Breast epithelium (tissue), 4 donors: ENCODE measurements at regions not wholly inside any gene's neighbourhood (a gene's known extent, or its start where the extent isn't known, plus 50 kb on each side); places are given as distances from the start of the nearest gene placed in this dataset.

Experiments
- DNase-seq, 2 donors: peaks; one replicate each; pipeline ENCODE4 v3.0.0-alpha.2; 2019; ENCODE audit warnings: low spot score in 2 of 2
- H3K27ac ChIP-seq, 2 donors: fragments of 200-600 bp; sonication (generic) in 1 of 2; one replicate each; pipeline ENCODE4 v1.5.1; 2016 to 2019; ENCODE audit warnings: mild to moderate bottlenecking in 1 of 2
- H3K27me3 ChIP-seq, 2 donors: fragments of 200-600 bp; sonication (generic) in 1 of 2; one replicate each; pipeline versions ENCODE4 v1.5.1 to v1.6.0; 2017 to 2019; ENCODE audit warnings: control low read depth in 1 of 2, mild to moderate bottlenecking in 1 of 2
- H3K36me3 ChIP-seq: fragments of 200-600 bp; one replicate; pipeline ENCODE4 v1.5.1; 2019
- H3K4me1 ChIP-seq, 2 donors: fragments of 200-600 bp; sonication (generic); one replicate each; pipeline ENCODE4 v1.5.1; 2016 to 2019; ENCODE audit warnings: control low read depth in 1 of 2
- H3K4me3 ChIP-seq, 3 donors: fragments of 200-600 bp; sonication (generic); 1 replicate in 2 of 3; 2 replicates in 1 of 3; pipeline ENCODE4 v1.5.1; 2016 to 2019; ENCODE audit warnings: mild to moderate bottlenecking in 3 of 3, moderate library complexity in 2 of 3
- H3K9me3 ChIP-seq, 2 donors: fragments of 200-600 bp; sonication (generic) in 1 of 2; one replicate each; pipeline ENCODE4 v1.5.1; 2016 to 2019; ENCODE audit warnings: control low read depth in 1 of 2
- POLR2A ChIP-seq: fragments of 450-650 bp; IDR thresholded peaks from one replicate; pipeline ENCODE4 v1.6.1; 2016; ENCODE audit warnings: antibody characterized with exemption, mild to moderate bottlenecking, moderate library complexity
- POLR2AphosphoS5 ChIP-seq, 3 donors: sonication (generic); formaldehyde crosslinking; IDR thresholded peaks; one replicate each; pipeline ENCODE4 v1.6.1; 2017; ENCODE audit warnings: antibody characterized with exemption in 3 of 3
- intact Hi-C: fragments of 100-400 bp; cut with DNase I; formaldehyde crosslinking; loops from one replicate; pipeline ENCODE4 v1.15.1; 2023; ENCODE audit warnings: low total_unique reads
- TF ChIP-seq, protein P1 (sequence below), 3 donors: fragments of 450-650 bp; IDR thresholded peaks; one replicate each; pipeline ENCODE4 v1.5.1; 2016 to 2017; ENCODE audit warnings: antibody characterized with exemption in 3 of 3, mild to moderate bottlenecking in 3 of 3, moderate library complexity in 3 of 3

DNA sequence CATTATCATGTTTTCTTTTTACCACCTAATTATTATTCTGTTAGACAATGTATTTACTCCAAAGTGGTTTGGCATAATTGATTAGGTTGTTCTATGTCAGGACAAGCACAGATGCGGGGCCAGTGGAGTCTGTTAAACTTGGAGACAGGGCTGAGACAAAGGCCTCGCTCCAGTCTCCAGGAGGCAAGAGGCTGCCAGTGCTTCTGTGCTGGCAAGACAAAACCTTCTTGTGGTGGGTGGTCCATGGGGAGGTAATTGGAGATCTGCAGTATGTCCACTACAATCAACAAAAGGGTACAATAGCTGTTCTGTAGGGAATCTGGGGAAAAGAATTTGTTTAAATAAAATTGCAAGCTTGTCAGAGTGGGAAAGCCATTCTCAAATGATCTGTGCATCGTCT is 677.2 kb upstream of the SLC35B3 start:
- Histone ChIP-seq H3K9me3 (no peaks in the 10 kb centered on the region), H3K27ac (no peak overlapping the region), H3K36me3 (no peaks in the 10 kb centered on the region), H3K4me3 (no peak overlapping the region), H3K27me3 (no peaks in the 10 kb centered on the region), H3K4me1 (no peaks in the 10 kb centered on the region)
- DNase-seq = no peak
- TF ChIP-seq POLR2A = no peak
- TF ChIP-seq, protein P1, sequence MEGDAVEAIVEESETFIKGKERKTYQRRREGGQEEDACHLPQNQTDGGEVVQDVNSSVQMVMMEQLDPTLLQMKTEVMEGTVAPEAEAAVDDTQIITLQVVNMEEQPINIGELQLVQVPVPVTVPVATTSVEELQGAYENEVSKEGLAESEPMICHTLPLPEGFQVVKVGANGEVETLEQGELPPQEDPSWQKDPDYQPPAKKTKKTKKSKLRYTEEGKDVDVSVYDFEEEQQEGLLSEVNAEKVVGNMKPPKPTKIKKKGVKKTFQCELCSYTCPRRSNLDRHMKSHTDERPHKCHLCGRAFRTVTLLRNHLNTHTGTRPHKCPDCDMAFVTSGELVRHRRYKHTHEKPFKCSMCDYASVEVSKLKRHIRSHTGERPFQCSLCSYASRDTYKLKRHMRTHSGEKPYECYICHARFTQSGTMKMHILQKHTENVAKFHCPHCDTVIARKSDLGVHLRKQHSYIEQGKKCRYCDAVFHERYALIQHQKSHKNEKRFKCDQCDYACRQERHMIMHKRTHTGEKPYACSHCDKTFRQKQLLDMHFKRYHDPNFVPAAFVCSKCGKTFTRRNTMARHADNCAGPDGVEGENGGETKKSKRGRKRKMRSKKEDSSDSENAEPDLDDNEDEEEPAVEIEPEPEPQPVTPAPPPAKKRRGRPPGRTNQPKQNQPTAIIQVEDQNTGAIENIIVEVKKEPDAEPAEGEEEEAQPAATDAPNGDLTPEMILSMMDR (IDR thresholded peaks at IDR 0.05) = no peak
- no peak for TF ChIP-seq POLR2AphosphoS5 (IDR thresholded peaks at IDR 0.05)
- intact Hi-C loops = no loop called here

DNA sequence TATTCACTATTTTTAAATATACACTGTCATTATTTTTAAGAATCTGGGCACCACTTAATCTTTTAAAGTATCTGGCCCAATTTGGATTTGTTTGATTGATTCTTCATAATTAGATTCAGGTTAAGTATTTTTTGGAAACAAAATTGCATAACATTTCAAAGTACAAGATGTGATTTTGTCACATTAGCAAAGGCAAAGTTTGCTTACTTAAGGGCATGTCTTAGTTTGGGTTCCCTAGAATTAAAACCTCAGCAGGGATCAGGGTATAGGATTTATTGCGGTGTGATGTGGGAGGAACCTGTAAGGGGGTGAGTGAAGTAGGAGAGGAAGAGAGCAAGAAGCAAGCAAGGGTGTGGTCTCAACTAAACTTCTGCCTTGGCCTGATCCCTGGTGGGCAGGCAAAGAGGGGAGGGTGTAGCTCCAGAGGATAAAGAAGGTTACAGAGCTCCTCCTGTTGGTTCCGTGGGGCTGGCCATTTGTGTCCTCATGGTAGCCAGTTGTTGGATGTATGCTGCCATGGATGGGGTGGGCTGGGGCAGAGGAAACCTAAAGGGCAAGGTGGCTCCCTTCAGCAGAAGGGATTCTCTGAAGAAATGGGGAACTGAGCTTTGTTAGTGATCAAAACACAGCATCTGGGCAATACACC is 668.7 kb upstream of the SLC35B3 start:
- H3K4me1 ChIP-seq = no peaks in the 10 kb centered on the region
- no peak overlapping the region for H3K4me3 ChIP-seq
- H3K36me3 ChIP-seq = no peaks in the 10 kb centered on the region
- DNase-seq = no peak
- H3K27me3 ChIP-seq = no peaks in the 10 kb centered on the region
- no peak for TF ChIP-seq POLR2A
- no peak for TF ChIP-seq POLR2AphosphoS5 (IDR thresholded peaks at IDR 0.05)
- TF ChIP-seq, protein P1 (IDR thresholded peaks at IDR 0.05) = no peak
- intact Hi-C loops = no loop called here
- H3K27ac ChIP-seq = no peak overlapping the region
- no peaks in the 10 kb centered on the region for H3K9me3 ChIP-seq

DNA sequence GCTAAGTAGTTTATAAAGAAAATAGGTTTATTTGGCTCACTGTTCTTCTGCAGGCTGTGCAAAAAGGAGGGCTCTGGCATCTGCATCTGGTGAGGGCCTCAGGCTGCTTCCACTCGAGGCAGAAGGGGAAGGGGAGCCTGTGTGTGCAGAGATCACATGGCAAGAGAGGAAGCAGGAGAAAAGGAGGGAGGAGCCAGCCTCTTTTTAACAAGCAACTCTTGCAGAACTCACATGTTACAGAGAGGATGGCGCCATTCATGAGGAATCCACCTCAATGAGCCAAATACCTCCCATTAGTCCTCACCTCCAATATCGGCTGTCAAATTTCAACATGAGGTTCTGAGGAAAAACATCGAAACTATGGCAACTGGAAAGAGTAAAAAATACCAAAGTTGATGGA is 666.6 kb upstream of the SLC35B3 start:
- Histone ChIP-seq H3K4me3 (no peak overlapping the region), H3K27ac (no peak overlapping the region), H3K36me3 (no peaks in the 10 kb centered on the region), H3K27me3 (no peaks in the 10 kb centered on the region), H3K9me3 (no peaks in the 10 kb centered on the region), H3K4me1 (no peaks in the 10 kb centered on the region)
- intact Hi-C loops = no loop called here
- no peak for TF ChIP-seq POLR2A
- TF ChIP-seq POLR2AphosphoS5 (IDR thresholded peaks at IDR 0.05) = no peak
- TF ChIP-seq, protein P1 (IDR thresholded peaks at IDR 0.05) = no peak
- DNase-seq = no peak

DNA sequence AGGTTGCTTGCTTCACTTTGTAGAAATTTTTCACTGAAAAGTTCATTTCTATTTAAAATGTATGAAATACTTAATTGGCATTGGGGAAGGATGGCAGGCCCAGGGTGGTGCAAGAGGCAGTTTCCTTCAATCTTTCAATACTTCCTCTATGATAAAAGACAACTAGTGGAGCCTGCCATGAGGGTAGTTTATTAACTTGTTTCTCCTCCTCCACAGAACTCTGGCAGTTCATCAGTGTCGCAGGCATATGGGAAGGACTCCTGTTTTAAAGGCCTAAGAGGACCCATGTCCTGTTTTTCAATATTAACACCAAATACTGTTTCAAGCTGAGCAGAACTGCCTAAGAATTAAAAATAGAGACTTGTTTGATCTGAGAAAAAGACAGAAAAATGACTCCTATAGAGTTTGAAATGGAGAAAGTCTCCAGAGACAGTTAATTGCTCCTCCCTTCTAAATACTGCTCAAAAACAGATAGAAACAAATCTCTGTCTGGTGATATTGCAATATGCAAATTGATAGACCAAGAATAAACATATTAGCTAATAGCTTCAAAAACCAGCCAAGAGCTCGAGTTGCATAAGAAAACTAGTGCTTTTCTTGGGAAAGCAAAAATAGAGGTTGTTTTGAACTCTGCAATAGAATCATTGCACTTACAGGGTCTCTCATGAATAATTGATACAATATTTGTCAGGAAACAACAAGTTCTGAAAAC is 665.7 kb upstream of the SLC35B3 start:
- Histone ChIP-seq H3K27ac (no peak overlapping the region), H3K36me3 (no peaks in the 10 kb centered on the region), H3K27me3 (no peaks in the 10 kb centered on the region), H3K4me1 (no peaks in the 10 kb centered on the region), H3K4me3 (no peak overlapping the region), H3K9me3 (no peaks in the 10 kb centered on the region)
- no peak for TF ChIP-seq POLR2A
- TF ChIP-seq, protein P1 (IDR thresholded peaks at IDR 0.05) = no peak
- TF ChIP-seq POLR2AphosphoS5 (IDR thresholded peaks at IDR 0.05) = no peak
- intact Hi-C loops = no loop called here
- DNase-seq = no peak

DNA sequence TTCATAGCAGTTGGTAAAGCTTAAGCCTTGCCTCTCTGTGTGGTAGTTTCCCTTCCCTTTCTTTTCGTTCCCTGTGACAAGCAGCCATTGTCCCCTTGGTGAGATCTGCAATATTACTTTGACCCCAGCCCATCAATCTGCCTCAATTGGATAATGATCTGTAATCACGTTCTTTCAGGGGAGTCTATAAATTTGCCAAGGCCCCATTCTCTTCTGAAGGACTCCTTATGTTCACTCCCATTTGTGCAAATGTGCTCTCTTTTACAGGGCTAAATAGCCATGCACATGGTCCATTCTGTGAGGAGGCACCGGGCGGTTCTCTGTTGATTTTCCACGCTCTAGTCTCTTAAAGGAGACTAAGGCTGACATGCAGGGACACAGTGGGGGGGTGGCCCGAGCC is 660.4 kb upstream of the SLC35B3 start:
- Histone ChIP-seq H3K4me1 (no peaks in the 10 kb centered on the region), H3K4me3 (no peak overlapping the region), H3K9me3 (no peaks in the 10 kb centered on the region), H3K36me3 (no peaks in the 10 kb centered on the region), H3K27me3 (no peaks in the 10 kb centered on the region), H3K27ac (no peak overlapping the region)
- intact Hi-C loops = no loop called here
- TF ChIP-seq POLR2AphosphoS5 (IDR thresholded peaks at IDR 0.05) = no peak
- TF ChIP-seq, protein P1 (IDR thresholded peaks at IDR 0.05) = no peak
- no peak for TF ChIP-seq POLR2A
- DNase-seq = no peak
